SU-DHL-6 (cell line): ENCODE measurements at regions not wholly inside any gene's neighbourhood (a gene's known extent, or its start where the extent isn't known, plus 50 kb on each side); places are given as distances from the start of the nearest gene placed in this dataset.

Source experiments
- EZH2phosphoT487 ChIP-seq: fragments of 200-600 bp; sonication (generic), shearing (Covaris generic); conservative IDR thresholded peaks from 2 replicates; pipeline ENCODE4 v1.6.1; 2018; ENCODE audit warnings: mild to moderate bottlenecking, antibody characterized with exemption, low read length, moderate library complexity, mixed read lengths
- TF ChIP-seq, protein P1 (sequence below): fragments of 200-600 bp; sonication (generic); IDR thresholded peaks from one replicate; pipeline ENCODE4 v1.5.1; 2017; ENCODE audit warnings: antibody characterized with exemption, mild to moderate bottlenecking, low read length, moderate library complexity; ENCODE audit not compliant: insufficient read depth, poor library complexity, severe bottlenecking

DNA sequence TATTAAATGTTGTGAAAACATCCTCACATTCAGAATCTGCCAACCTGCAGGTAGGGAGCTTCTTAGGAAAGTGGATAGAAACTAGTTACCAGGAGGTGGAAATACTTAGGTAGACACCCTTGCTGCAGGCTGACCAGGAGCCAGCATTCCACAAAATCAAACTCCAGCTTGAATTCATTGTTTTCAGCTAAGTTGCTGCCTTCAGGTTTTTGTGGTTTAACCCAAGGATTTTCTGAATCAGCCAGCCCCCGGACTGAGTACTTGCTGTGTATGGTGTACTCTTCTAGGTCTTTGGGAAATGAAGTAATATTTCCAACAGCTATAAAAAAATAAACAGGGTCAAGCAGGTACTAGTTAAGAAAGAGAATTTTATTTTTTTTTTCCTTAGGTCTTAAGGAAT, 192.1 kb upstream of the CHST9 start:
- TF ChIP-seq, protein P1, sequence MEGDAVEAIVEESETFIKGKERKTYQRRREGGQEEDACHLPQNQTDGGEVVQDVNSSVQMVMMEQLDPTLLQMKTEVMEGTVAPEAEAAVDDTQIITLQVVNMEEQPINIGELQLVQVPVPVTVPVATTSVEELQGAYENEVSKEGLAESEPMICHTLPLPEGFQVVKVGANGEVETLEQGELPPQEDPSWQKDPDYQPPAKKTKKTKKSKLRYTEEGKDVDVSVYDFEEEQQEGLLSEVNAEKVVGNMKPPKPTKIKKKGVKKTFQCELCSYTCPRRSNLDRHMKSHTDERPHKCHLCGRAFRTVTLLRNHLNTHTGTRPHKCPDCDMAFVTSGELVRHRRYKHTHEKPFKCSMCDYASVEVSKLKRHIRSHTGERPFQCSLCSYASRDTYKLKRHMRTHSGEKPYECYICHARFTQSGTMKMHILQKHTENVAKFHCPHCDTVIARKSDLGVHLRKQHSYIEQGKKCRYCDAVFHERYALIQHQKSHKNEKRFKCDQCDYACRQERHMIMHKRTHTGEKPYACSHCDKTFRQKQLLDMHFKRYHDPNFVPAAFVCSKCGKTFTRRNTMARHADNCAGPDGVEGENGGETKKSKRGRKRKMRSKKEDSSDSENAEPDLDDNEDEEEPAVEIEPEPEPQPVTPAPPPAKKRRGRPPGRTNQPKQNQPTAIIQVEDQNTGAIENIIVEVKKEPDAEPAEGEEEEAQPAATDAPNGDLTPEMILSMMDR, result no peak
- no peak for TF ChIP-seq EZH2phosphoT487
